Gastrocnemius medialis (tissue), 4 donors: ENCODE measurements at regions not wholly inside any gene's neighbourhood (a gene's known extent, or its start where the extent isn't known, plus 50 kb on each side); places are given as distances from the start of the nearest gene placed in this dataset.

Experiments used
- ATAC-seq, 2 donors: fragments of 150-250 bp; one replicate each; pipeline ENCODE4 v1.9.1; 2016
- DNase-seq, 2 donors: peaks; one replicate each; pipeline ENCODE4 v3.0.0-alpha.2; 2019
- H3K27ac ChIP-seq, 4 donors: fragments of 200-600 bp; sonication (generic); 1 replicate in 1 of 4; 2 replicates in 3 of 4; pipeline ENCODE4 v1.5.1; 2016 to 2018; ENCODE audit warnings: mild to moderate bottlenecking in 2 of 4, moderate library complexity in 1 of 4
- H3K27me3 ChIP-seq, 3 donors: fragments of 200-600 bp; sonication (generic) in 2 of 3; 1 replicate in 1 of 3; 2 replicates in 2 of 3; pipeline versions ENCODE4 v1.5.1 to v1.6.0; 2016 to 2019; ENCODE audit warnings: mild to moderate bottlenecking in 1 of 3, moderate library complexity in 1 of 3
- H3K36me3 ChIP-seq, 2 donors: fragments of 200-600 bp; sonication (generic) in 1 of 2; one replicate each; pipeline ENCODE4 v1.5.1; 2017 to 2018
- H3K4me1 ChIP-seq, 2 donors: fragments of 200-600 bp; sonication (generic) in 1 of 2; one replicate each; pipeline ENCODE4 v1.5.1; 2016 to 2017; ENCODE audit warnings: mild to moderate bottlenecking in 2 of 2
- H3K4me3 ChIP-seq, 4 donors: fragments of 200-600 bp; sonication (generic) in 3 of 4; 1 replicate in 1 of 4; 2 replicates in 3 of 4; pipeline ENCODE4 v1.5.1; 2016 to 2019; ENCODE audit warnings: mild to moderate bottlenecking in 2 of 4
- H3K9me3 ChIP-seq, 3 donors: fragments of 200-600 bp; sonication (generic) in 2 of 3; 1 replicate in 1 of 3; 2 replicates in 2 of 3; pipeline ENCODE4 v1.5.1; 2016 to 2019
- CTCF ChIP-seq, 5 experiments: fragments of 450-650 bp in 3 of 5; fragments of 200-600 bp in 2 of 5; sonication (generic) in 2 of 5; IDR thresholded peaks in 4 of 5; conservative IDR thresholded peaks in 1 of 5; 1 replicate in 4 of 5; 2 replicates in 1 of 5; pipeline ENCODE4 v1.5.1; 2016 to 2019; ENCODE audit warnings: antibody characterized with exemption in 5 of 5, mild to moderate bottlenecking in 3 of 5, moderate library complexity in 3 of 5
- POLR2A ChIP-seq, 2 donors: fragments of 450-650 bp; IDR thresholded peaks; one replicate each; pipeline ENCODE4 v1.6.1; 2017; ENCODE audit warnings: antibody characterized with exemption in 2 of 2, mild to moderate bottlenecking in 2 of 2, moderate library complexity in 2 of 2
- in situ Hi-C, 4 donors: fragments of 200-750 bp; cut with MboI; loops; one replicate each; pipeline versions ENCODE4 v1.15.0 to v1.8.0; 2017; ENCODE audit warnings: low sequenced_read_pairs in 4 of 4
- intact Hi-C: fragments of 100-400 bp; cut with DNase I; formaldehyde crosslinking; loops from one replicate; pipeline ENCODE4 v1.15.1; 2023; ENCODE audit warnings: low total_unique reads

GRCh38 chr3:151987893-151988292, 114.5 kb downstream of the SUCNR1 start:
- no peak for TF ChIP-seq CTCF (IDR thresholded peaks at IDR 0.05 in 4 of 5, conservative IDR thresholded peaks at IDR 0.05 in 1 of 5)
- TF ChIP-seq POLR2A (IDR thresholded peaks at IDR 0.05), result no peak
- in situ Hi-C loops, result no loop called here

GRCh38 chr3:151989621-151990020, 116.2 kb downstream of the SUCNR1 start:
- H3K4me3 ChIP-seq, result no peak overlapping the region
- in situ Hi-C loops (no loop called here), intact Hi-C loops (no loop called here)
- H3K9me3 ChIP-seq, result no peaks in the 10 kb centered on the region
- H3K27me3 ChIP-seq, result no peaks in the 10 kb centered on the region
- DNase-seq (no peak), ATAC-seq (no peak)
- H3K36me3 ChIP-seq, result no peaks in the 10 kb centered on the region
- H3K27ac ChIP-seq, result no peak overlapping the region
- H3K4me1 ChIP-seq, result no peaks in the 10 kb centered on the region
- TF ChIP-seq POLR2A (IDR thresholded peaks at IDR 0.05) (no peak), CTCF (IDR thresholded peaks at IDR 0.05 in 4 of 5, conservative IDR thresholded peaks at IDR 0.05 in 1 of 5) (no peak)

More at GRCh38 chr3:151987893-151988292, 114.5 kb downstream of the SUCNR1 start:
- DNase-seq, result no peak
- Histone ChIP-seq H3K4me3 (no peak overlapping the region), H3K4me1 (no peaks in the 10 kb centered on the region), H3K27me3 (no peaks in the 10 kb centered on the region), H3K27ac (no peak overlapping the region), H3K9me3 (no peaks in the 10 kb centered on the region), H3K36me3 (no peaks in the 10 kb centered on the region)
- ATAC-seq, result no peak
- intact Hi-C loops, result no loop called here

- H3K9me3 ChIP-seq, result no peaks in the 10 kb centered on the region
- no peak for DNase-seq
- TF ChIP-seq POLR2A (IDR thresholded peaks at IDR 0.05) (no peak), CTCF (IDR thresholded peaks at IDR 0.05 in 4 of 5, conservative IDR thresholded peaks at IDR 0.05 in 1 of 5) (no peak)
- no peak for ATAC-seq
- in situ Hi-C loops (no loop called here), intact Hi-C loops (no loop called here)
- no peaks in the 10 kb centered on the region for H3K4me1 ChIP-seq
- H3K27ac ChIP-seq, result no peak overlapping the region
- no peak overlapping the region for H3K4me3 ChIP-seq
- no peaks in the 10 kb centered on the region for H3K27me3 ChIP-seq
- H3K36me3 ChIP-seq, result no peaks in the 10 kb centered on the region
Measured at GRCh38 chr3:151990696-151991376, 117.4 kb downstream of the SUCNR1 start.

GRCh38 chr3:151992326-151993041, 119.0 kb downstream of the SUCNR1 start:
- TF ChIP-seq CTCF (IDR thresholded peaks at IDR 0.05 in 4 of 5, conservative IDR thresholded peaks at IDR 0.05 in 1 of 5) (no peak), POLR2A (IDR thresholded peaks at IDR 0.05) (no peak)
- no peak overlapping the region for H3K27ac ChIP-seq
- in situ Hi-C loops, result no loop called here
- H3K27me3 ChIP-seq, result no peaks in the 10 kb centered on the region
- ATAC-seq (no peak), DNase-seq (no peak)
- no peaks in the 10 kb centered on the region for H3K9me3 ChIP-seq
- H3K4me1 ChIP-seq, result no peaks in the 10 kb centered on the region
- intact Hi-C loops, result no loop called here
- H3K4me3 ChIP-seq, result no peak overlapping the region
- H3K36me3 ChIP-seq, result no peaks in the 10 kb centered on the region
